ENCODE measurements at regions not wholly inside any gene's neighbourhood (a gene's known extent, or its start where the extent isn't known, plus 50 kb on each side); places are given as distances from the start of the nearest gene placed in this dataset.
"Not testable (repeated sequence)": the region's sequence is repeated elsewhere in the genome, so short reads cannot be mapped to it uniquely, and the experiment has no call there.

- no peaks in the 10 kb centered on the region for H3K36me3 Mint-ChIP-seq
- POLR2A ChIA-PET: no interaction called here
- no peaks in the 10 kb centered on the region for H3K4me1 Mint-ChIP-seq
- no peak overlapping the region for H3K4me3 Mint-ChIP-seq
- ATAC-seq (ENCODE audit: low read depth) (no peak), DNase-seq (no peak)
- H3K9me3 Mint-ChIP-seq: no peaks in the 10 kb centered on the region
- no peaks in the 10 kb centered on the region for H3K27me3 Mint-ChIP-seq
- no peak overlapping the region for H3K27ac Mint-ChIP-seq
Measured at GRCh38 chr3:104935613-104936012, 431.1 kb upstream of the ALCAM start.

GRCh38 chr3:104939196-104939595, 427.5 kb upstream of the ALCAM start:
- Mint-ChIP-seq H3K36me3 (no peaks in the 10 kb centered on the region), H3K27ac (no peak overlapping the region), H3K4me3 (no peak overlapping the region), H3K9me3 (no peaks in the 10 kb centered on the region), H3K4me1 (no peaks in the 10 kb centered on the region), H3K27me3 (no peaks in the 10 kb centered on the region)
- POLR2A ChIA-PET: no interaction called here
- DNase-seq (no peak), ATAC-seq (ENCODE audit: low read depth) (no peak)

DNA sequence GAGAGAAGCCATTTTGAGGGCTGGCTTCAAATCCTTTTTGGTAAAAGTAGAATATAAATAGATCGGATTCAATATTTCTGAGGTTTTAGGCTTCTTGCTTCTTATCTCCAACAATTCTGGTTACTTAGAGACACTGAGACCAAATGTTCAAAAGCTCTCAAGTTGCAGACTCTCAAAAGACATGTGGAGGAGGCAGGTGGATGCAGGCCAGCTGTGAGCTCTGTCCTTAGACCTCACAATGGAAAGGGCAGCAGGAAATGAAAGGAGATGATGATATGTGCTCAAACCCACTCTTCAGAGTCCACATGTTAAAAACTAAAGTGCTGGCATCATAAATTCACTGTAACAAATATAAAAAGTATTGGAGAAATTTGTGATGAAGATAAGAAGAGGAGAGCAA, 424.9 kb upstream of the ALCAM start:
- no peaks in the 10 kb centered on the region for H3K27me3 Mint-ChIP-seq
- DNase-seq (no peak), ATAC-seq (ENCODE audit: low read depth) (no peak)
- H3K27ac Mint-ChIP-seq: no peak overlapping the region
- no peaks in the 10 kb centered on the region for H3K36me3 Mint-ChIP-seq
- H3K9me3 Mint-ChIP-seq: peaks cover 2% of the 10 kb centered on the region
- no peak overlapping the region for H3K4me3 Mint-ChIP-seq
- POLR2A ChIA-PET: no interaction called here
- H3K4me1 Mint-ChIP-seq: no peaks in the 10 kb centered on the region

DNA sequence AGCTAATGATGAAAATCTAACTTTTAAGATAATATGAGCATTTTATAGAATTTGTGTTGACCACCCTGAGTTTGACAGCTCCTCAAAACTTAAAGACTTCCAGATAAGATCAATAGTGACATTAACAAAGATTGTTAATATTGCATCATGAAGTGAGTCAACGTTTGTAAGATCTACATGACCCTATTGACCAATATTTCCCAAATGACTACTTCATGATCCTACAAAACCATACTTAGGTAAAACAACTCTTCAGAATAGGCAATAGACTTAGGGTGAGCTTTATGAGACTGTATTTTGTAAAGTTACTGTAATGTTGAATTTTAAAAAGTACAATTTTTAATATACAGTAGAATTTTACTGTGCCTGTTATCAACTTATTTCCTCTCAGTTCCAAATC, 422.7 kb upstream of the ALCAM start:
- POLR2A ChIA-PET: no interaction called here
- no peak overlapping the region for H3K27ac Mint-ChIP-seq
- H3K27me3 Mint-ChIP-seq: no peaks in the 10 kb centered on the region
- H3K4me3 Mint-ChIP-seq: no peak overlapping the region
- no peak for DNase-seq
- H3K36me3 Mint-ChIP-seq: no peaks in the 10 kb centered on the region
- ATAC-seq (ENCODE audit: low read depth): no peak
- H3K4me1 Mint-ChIP-seq: no peaks in the 10 kb centered on the region
- H3K9me3 Mint-ChIP-seq: peaks cover 2% of the 10 kb centered on the region

DNA sequence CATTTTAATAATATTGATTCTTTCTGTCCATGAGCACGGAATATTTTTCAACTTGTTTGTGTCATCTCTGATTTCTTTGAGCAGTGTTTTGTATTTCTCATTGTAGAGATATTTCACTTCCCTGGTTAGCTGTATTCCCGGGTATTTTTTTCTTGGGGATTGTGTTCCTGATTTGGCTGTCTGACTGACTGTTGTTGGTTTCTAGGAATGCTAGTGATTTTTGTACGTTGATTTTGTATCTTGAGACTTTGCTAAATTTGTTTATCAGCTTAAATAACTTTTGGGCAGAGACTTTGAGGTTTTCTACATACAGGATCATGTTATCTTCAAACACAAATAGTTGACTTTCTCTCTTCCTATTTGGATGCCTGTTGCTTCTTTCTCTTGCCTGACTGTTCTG, 418.8 kb upstream of the ALCAM start:
- ATAC-seq (ENCODE audit: low read depth) (no peak), DNase-seq (no peak)
- no peaks in the 10 kb centered on the region for H3K27me3 Mint-ChIP-seq
- H3K27ac Mint-ChIP-seq: no peak overlapping the region
- no peaks in the 10 kb centered on the region for H3K4me1 Mint-ChIP-seq
- no peak overlapping the region for H3K4me3 Mint-ChIP-seq
- POLR2A ChIA-PET: no interaction called here
- no peaks in the 10 kb centered on the region for H3K36me3 Mint-ChIP-seq
- peaks cover 2% of the 10 kb centered on the region for H3K9me3 Mint-ChIP-seq

- H3K9me3 Mint-ChIP-seq; H3K36me3 Mint-ChIP-seq; H3K27ac Mint-ChIP-seq; H3K4me1 Mint-ChIP-seq; H3K27me3 Mint-ChIP-seq; ATAC-seq (ENCODE audit: low read depth); H3K4me3 Mint-ChIP-seq; DNase-seq; POLR2A ChIA-PET: not testable (repeated sequence)
Measured at GRCh38 chr3:104949810-104950209, 416.9 kb upstream of the ALCAM start.

- Mint-ChIP-seq H3K4me1 (no peaks in the 10 kb centered on the region), H3K4me3 (no peak overlapping the region), H3K36me3 (no peaks in the 10 kb centered on the region), H3K27ac (no peak overlapping the region), H3K9me3 (no peaks in the 10 kb centered on the region), H3K27me3 (no peaks in the 10 kb centered on the region)
- DNase-seq: no peak
- POLR2A ChIA-PET: no interaction called here
- ATAC-seq (ENCODE audit: low read depth): no peak
Measured at GRCh38 chr3:104951426-104951825, 415.3 kb upstream of the ALCAM start.

DNA sequence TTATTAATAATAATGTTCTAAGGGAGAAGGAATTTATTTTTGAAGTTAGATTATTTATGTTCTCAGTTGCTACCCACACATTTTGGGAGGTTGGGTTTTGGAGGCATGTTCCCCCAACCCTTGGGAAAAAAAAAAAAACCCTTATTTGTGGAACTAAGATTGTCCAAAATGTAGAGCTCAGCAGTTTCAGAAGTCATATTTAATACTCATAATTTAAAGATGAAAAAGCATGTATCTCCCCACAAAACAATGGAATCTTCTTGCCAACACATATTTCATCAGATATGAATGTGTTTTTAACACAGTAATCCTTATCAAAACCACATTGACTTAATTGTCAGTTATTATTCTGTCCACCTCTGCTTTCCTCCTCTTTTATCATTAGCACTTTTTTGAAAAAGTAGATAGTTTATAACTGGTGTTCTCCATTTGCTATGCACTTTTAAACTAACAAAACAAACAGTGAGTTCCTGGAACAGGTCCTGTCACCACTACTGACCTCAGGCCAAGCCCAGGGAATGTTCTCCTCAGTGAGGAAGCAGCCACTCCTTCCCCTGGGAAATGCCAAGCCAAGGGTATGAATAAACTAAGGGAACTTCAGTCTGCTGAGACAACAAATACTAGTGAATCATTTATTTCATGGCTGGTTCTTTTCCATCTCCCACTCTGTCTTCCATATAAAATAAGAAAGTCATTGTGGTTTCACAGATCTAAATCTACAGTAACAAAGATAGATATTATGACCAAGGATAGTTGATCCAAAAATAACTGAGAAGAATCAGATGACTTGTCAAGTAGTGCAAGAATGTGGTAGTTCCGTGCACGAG, 414.4 kb upstream of the ALCAM start:
- no peak overlapping the region for H3K27ac Mint-ChIP-seq

GRCh38 chr3:104956620-104957345, 409.9 kb upstream of the ALCAM start:
- POLR2A ChIA-PET: no interaction called here
- H3K27me3 Mint-ChIP-seq: no peaks in the 10 kb centered on the region
- no peak overlapping the region for H3K27ac Mint-ChIP-seq
- H3K4me1 Mint-ChIP-seq: no peaks in the 10 kb centered on the region
- no peaks in the 10 kb centered on the region for H3K9me3 Mint-ChIP-seq
- no peak overlapping the region for H3K4me3 Mint-ChIP-seq
- DNase-seq: no peak
- ATAC-seq (ENCODE audit: low read depth): no peak
- no peaks in the 10 kb centered on the region for H3K36me3 Mint-ChIP-seq

More for the DNA sequence above, 414.4 kb upstream of the ALCAM start:
- Mint-ChIP-seq H3K36me3 (no peaks in the 10 kb centered on the region), H3K4me1 (no peaks in the 10 kb centered on the region), H3K4me3 (no peak overlapping the region), H3K27me3 (no peaks in the 10 kb centered on the region), H3K9me3 (no peaks in the 10 kb centered on the region)
- POLR2A ChIA-PET: no interaction called here
- ATAC-seq (ENCODE audit: low read depth): no peak
- no peak for DNase-seq

GRCh38 chr3:104960579-104960978, 406.1 kb upstream of the ALCAM start:
- Mint-ChIP-seq H3K36me3 (no peaks in the 10 kb centered on the region), H3K27ac (no peak overlapping the region), H3K4me1 (no peaks in the 10 kb centered on the region), H3K9me3 (no peaks in the 10 kb centered on the region), H3K27me3 (no peaks in the 10 kb centered on the region), H3K4me3 (no peak overlapping the region)
- ATAC-seq (ENCODE audit: low read depth) (no peak), DNase-seq (no peak)
- POLR2A ChIA-PET: no interaction called here

- no peak for ATAC-seq (ENCODE audit: low read depth)
- Mint-ChIP-seq H3K27me3 (no peaks in the 10 kb centered on the region), H3K9me3 (no peaks in the 10 kb centered on the region), H3K4me1 (no peaks in the 10 kb centered on the region), H3K27ac (no peak overlapping the region), H3K36me3 (no peaks in the 10 kb centered on the region), H3K4me3 (no peak overlapping the region)
- no peak for DNase-seq
- POLR2A ChIA-PET: no interaction called here
Measured at GRCh38 chr3:104961851-104962250, 404.9 kb upstream of the ALCAM start.

DNA sequence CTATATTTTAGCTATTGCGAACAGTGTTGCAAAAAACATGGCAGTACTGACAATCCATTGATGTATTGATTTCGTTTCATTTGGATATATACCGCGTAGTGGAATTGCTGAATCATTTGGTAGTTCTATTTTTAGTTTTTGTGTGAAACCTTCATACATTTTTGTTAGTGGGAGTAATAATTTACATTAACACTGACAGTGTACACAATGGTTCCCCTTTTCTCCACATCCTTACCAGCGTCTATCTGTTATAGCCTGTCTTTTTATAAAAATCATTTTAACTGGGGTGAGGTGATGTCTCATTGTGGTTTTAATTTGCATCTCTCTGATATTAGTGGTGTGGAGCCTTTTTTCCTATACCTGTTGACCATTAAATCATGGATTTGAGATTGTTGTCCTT, 392.4 kb upstream of the ALCAM start:
- Mint-ChIP-seq H3K4me1 (no peaks in the 10 kb centered on the region), H3K36me3 (no peaks in the 10 kb centered on the region), H3K27me3 (no peaks in the 10 kb centered on the region), H3K27ac (no peak overlapping the region), H3K4me3 (no peak overlapping the region), H3K9me3 (no peaks in the 10 kb centered on the region)
- POLR2A ChIA-PET: no interaction called here
- DNase-seq (no peak), ATAC-seq (ENCODE audit: low read depth) (no peak)

DNA sequence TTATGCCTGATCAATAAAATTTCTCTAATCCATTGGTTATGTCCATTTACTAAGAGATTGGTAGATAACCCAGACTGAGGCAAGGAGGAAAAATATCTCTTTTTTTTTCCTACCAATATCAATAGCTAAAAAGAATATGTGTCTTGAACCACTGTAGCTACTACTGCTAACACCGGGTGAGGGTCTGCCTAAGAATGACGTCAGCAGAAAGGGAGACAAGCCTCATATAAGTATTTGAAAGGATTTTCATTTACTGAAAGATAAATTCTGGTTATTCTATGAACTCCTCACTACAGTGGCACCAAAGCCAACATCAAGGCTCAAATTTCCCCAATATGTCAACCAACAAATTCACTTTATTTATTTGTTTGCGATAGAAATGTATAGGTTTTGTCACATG, 389.0 kb upstream of the ALCAM start:
- H3K4me1 Mint-ChIP-seq: no peaks in the 10 kb centered on the region
- POLR2A ChIA-PET: no interaction called here
- H3K4me3 Mint-ChIP-seq: no peak overlapping the region
- no peaks in the 10 kb centered on the region for H3K9me3 Mint-ChIP-seq
- ATAC-seq (ENCODE audit: low read depth) (no peak), DNase-seq (no peak)
- H3K27me3 Mint-ChIP-seq: no peaks in the 10 kb centered on the region
- H3K36me3 Mint-ChIP-seq: no peaks in the 10 kb centered on the region
- no peak overlapping the region for H3K27ac Mint-ChIP-seq

- H3K9me3 Mint-ChIP-seq: no peaks in the 10 kb centered on the region
- H3K36me3 Mint-ChIP-seq: no peaks in the 10 kb centered on the region
- no peaks in the 10 kb centered on the region for H3K27me3 Mint-ChIP-seq
- H3K4me1 Mint-ChIP-seq: no peaks in the 10 kb centered on the region
- no peak for DNase-seq
- POLR2A ChIA-PET: no interaction called here
- no peak overlapping the region for H3K4me3 Mint-ChIP-seq
- H3K27ac Mint-ChIP-seq: no peak overlapping the region
- ATAC-seq (ENCODE audit: low read depth): no peak
Measured at GRCh38 chr3:104982130-104982529, 384.6 kb upstream of the ALCAM start.

Measured in activated naive CD8-positive, alpha-beta T cell treated with anti-CD3 and anti-CD28 coated beads, Interleukin-2, amount 10 ng/mL, durations not matched to agents 7 days and 5 days (primary cell).